Retinal pigment epithelial cell (primary cell): ENCODE measurements at regions not wholly inside any gene's neighbourhood (a gene's known extent, or its start where the extent isn't known, plus 50 kb on each side); places are given as distances from the start of the nearest gene placed in this dataset.

Source experiments
- DNase-seq: peaks from one replicate; pipeline ENCODE4 v3.0.0-alpha.2; 2010; ENCODE audit warnings: low read depth
- H3K4me3 ChIP-seq: 2 replicates; pipeline ENCODE4 v1.5.1; 2011; ENCODE audit warnings: mild to moderate bottlenecking, low read length, control low read depth, moderate library complexity
- TF ChIP-seq, protein P1 (sequence below): conservative IDR thresholded peaks from 2 replicates; pipeline ENCODE4 v1.5.1; 2011; ENCODE audit warnings: low read depth, low read length, control low read depth, inconsistent platforms

DNA sequence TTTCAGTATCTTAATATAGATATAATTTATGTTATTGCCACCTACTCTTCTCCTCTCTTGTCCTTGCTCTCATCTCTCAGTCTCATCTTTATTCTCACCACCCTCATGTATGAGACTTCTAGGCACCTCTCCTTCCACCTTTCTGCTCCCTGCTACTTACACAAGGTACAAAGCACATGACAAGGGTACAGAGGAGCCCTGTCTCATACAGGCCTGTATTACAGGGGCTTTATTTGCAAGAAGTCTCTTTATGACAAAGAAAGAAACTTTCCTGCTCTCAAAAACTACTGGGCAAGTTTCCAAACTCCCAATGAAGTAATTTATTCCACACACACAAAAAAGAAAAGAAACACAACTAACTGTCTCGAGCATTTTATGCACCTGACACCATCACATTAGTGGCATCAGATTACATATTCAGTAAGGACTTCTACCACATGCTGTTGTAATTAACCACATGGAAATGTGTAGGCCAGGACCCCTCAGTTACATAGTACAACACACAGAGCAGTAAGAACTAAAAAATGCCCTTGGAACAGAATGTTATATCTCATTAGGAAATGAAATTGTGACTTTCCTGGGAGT lies 253.1 kb downstream of the FZD1 start:
- TF ChIP-seq, protein P1, sequence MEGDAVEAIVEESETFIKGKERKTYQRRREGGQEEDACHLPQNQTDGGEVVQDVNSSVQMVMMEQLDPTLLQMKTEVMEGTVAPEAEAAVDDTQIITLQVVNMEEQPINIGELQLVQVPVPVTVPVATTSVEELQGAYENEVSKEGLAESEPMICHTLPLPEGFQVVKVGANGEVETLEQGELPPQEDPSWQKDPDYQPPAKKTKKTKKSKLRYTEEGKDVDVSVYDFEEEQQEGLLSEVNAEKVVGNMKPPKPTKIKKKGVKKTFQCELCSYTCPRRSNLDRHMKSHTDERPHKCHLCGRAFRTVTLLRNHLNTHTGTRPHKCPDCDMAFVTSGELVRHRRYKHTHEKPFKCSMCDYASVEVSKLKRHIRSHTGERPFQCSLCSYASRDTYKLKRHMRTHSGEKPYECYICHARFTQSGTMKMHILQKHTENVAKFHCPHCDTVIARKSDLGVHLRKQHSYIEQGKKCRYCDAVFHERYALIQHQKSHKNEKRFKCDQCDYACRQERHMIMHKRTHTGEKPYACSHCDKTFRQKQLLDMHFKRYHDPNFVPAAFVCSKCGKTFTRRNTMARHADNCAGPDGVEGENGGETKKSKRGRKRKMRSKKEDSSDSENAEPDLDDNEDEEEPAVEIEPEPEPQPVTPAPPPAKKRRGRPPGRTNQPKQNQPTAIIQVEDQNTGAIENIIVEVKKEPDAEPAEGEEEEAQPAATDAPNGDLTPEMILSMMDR, result no peak
- peak; percentile 64 for DNase-seq
- no peak overlapping the region for H3K4me3 ChIP-seq

DNA sequence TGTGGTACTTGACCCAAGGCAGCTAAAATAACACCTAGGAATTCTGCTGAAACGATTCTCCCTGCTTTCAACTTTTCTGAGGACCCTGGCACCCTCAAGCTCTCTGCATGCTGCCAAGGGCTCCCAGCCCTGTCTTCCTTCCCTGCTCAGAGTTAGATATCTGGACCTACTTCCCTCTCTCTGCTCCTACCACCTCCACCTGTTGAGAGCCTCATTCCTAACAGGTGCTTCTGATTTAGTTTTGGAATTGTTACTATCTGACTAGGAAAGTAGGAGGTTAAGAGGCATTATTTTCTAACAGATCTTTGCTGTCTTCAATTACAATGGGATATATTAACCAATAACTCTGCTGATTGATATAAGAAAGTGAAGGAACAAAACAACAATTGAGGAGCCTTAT lies 253.8 kb downstream of the FZD1 start:
- H3K4me3 ChIP-seq, result no peak overlapping the region
- TF ChIP-seq, protein P1, result no peak
- DNase-seq, result no peak

DNA sequence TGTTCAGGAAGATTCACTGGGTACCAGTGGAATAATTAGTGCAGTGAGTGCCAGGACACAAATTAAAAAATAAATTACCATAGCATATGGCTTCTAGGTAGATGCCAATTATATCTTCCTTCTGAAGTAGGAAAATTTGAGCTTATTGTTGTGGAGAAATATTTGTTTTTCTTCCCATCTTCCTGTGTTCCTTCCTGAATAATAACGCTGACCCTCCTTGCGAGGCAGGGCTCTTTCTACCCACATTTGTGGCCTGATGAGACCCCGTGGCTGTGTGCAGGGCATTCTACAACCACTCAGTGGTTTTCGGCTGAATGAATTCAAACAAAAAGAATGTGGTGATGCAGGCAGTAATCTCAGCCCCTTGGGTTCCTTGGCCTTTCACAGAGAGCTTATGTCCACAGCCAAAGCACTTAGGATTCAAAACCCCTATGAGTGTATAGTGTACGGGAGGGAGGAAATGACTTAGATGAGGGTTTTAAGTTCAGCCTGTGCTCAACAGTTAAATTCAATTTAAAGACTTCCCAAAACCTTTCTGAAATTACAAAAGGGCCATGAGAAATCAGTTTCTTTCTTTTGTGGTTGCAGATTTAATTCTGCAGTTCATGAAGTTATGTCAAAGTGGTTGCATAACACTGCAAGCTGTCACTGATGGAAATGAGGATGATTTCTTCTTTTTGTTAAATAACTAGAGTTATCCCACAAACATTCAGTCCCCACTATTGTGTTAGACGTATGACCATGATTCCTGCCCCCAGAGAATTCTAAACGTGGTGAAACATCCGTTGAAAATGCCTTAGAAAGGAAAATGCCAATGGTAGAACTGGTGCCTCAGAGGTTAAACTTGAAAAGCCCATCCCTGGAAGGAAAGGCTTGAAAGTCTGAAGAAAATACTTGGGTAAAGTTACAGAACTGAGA lies 255.3 kb downstream of the FZD1 start:
- no peak overlapping the region for H3K4me3 ChIP-seq
- peak; percentile 75 for DNase-seq
- TF ChIP-seq, protein P1, result no peak

DNA sequence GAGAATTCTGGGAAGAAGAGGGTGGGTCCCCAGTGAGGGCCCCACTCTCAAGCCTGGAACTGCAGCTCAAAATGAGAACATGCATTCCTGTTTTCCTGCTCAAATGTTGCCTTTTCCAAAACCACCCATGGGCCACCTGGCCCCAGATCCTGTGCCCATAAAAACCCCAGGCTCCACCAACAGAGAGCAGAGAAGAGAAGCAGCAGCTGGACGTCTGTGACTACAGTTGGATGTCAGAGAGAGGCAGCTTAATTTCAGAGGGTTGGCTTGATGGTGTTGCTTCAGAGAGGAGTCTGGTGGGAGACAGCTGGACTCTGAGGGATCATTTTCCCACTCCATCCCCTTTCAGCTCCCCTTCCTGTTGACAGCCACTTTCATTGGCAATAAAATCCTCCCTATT lies 256.4 kb downstream of the FZD1 start:
- TF ChIP-seq, protein P1, result no peak

DNA sequence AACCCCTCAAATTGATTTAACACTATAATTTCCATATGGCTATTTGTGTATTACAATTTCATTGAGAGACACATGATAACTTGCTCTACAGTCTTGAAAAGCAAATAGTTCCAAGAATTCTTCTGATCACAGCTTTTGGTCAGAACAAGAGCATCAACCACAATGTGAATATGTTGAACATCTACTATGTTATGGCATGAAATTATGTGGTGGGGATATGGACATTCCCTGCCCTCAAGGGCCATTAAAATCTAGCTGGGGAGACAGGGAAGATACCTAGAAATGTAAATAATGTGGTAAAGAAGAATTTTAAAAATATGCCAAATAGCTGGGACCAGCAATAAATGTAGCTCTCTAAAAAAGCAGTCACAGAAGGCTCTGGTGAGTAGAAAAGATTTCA lies 262.2 kb downstream of the FZD1 start:
- H3K4me3 ChIP-seq, result no peak overlapping the region
- no peak for DNase-seq
- TF ChIP-seq, protein P1, result no peak

More for the DNA sequence above, 256.4 kb downstream of the FZD1 start:
- DNase-seq, result no peak
- no peak overlapping the region for H3K4me3 ChIP-seq

DNA sequence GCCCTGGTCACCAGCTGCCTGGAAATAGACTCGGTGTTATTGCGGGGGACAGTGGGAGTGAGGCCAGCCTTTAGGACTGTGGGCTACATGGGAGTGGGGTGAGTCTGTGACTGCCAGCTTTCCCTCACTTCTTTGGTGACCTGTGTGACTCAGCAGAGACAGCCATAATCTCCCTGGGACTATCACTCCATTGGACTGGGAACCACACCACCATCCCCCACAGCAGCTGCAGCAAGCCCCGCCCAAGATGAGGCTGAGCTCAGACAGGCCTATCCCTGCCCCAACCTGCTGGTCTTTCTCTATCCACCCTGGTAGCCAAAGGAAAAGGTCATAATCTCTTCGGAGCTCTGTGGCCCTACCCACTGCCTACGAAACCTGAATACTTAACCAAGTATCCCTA lies 263.2 kb downstream of the FZD1 start:
- no peak overlapping the region for H3K4me3 ChIP-seq
- DNase-seq, result no peak
- TF ChIP-seq, protein P1, result no peak

DNA sequence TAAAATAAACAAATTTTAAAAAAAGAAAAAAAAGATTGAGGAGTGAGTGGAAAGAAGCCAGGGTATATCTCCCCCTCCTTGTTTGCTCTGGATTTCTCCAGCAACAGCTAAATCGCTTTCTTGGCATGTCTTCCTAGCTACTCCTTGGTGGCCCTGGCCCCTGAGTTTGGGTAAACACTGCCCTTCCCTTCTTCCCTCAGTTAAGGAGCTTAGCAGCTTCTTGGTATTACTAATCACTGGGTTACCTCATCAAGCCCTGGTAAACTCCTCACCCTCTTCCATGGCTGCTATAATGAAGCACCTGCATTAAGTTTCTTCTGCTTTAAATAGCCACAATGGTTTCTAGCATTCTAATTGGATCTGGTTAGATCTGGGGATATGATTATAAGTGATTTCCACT lies 269.8 kb downstream of the FZD1 start:
- TF ChIP-seq, protein P1, result no peak
- peak; percentile 96 for DNase-seq
- no peak overlapping the region for H3K4me3 ChIP-seq
